ENCODE measurements at regions not wholly inside any gene's neighbourhood (a gene's known extent, or its start where the extent isn't known, plus 50 kb on each side); places are given as distances from the start of the nearest gene placed in this dataset.

DNA sequence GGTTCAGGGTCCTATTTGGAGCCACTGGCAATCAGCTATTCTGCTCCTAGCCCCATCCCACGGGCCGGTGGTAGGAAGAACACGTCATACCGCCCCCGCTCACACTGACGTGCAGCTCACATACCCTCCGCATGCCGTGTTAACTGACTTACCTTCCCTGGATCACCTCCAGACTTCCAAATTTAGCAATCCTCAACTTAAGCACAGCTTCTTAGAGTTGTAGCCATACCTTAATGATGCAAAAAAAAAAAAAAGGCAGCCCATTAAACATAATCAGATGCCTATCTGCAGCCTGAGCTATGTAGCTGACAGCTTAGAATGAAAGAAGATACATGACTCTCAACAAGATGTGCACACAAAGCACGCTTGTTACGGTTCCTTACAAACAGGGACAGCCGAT, 93.0 kb downstream of the IRX2 start:
- DNase-seq (ENCODE audit: low read depth in 2 of 2): no peak

DNA sequence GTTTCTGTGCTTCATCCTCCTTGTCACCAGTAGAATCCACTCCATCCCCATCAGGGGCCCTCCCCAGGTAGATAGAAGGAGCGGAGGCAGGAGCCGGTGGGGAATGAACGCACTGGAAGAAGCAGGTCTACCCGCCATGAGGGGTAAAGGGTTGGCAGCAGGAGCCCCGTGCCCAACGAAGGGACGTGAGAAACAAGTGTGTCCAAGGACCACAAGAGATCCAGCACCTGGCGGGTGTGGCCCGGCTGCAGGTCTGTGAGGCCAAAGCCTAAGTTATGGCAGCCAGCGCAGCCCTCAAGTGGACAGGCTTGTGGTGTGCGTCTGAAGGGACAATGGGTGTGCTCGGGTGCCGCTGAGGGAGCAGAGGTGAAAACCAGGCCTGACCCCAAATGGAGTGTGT, 94.3 kb downstream of the IRX2 start:
- no peak for DNase-seq (ENCODE audit: low read depth in 2 of 2)

DNA sequence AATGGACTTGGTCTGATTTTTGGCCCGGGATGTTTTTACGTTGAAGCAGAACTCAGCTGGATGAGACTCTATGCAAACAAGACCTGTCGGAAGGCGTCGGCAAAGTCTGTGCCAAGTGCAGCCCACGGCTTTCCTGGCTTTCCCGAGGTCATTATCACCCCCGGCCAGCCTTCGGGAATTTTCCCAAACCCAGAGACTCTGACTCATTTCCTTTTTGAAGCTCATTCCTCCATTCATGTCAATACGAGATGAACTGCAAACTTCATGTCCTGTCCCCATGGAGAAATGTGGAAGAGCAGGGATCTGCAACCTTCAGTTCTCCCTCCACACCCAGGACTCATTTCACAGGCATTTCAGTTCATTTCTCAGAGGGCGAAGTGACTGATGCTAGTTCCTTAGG, 95.3 kb downstream of the IRX2 start:
- no peak for DNase-seq (ENCODE audit: low read depth in 2 of 2)

DNA sequence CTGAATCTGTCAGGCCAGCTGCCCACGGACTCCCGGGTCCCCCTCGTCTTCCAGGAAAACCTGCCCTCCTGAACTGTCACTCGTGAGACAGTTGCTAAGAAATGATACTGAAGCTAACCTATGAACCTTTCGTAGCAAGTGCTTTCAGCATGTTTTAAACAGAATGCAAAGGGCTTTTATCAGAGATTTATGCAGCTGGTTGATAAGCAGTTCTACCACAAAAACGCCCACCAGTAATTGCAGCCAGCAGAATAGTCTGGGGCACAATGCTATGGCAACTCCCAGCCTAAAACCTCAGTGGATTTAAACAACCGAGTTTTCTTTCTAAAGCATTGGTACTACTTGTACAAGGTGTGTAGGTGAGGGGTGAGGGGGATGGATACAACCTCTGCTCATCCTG, 97.5 kb downstream of the IRX2 start:
- no peak for DNase-seq (ENCODE audit: low read depth in 2 of 2)

DNA sequence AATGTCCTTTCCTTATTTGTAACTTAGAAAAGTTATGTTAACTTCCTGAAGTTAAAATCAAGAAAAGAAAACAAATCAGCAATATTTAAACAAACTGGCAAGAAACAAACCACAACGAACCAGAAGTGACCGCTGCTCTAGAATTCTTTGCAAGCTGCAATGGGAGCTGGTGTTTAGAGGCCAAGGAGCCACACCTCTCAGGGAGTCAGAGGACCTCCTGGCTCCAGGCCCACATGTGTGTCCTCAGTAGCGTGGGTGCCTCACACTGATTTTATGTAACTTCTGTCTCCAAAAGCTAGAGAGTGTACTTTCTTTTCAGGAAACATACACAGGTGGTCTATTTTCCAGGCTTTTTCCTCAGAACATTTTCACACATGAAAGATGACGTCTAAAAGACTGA, 100.4 kb downstream of the IRX2 start:
- no peak for DNase-seq (ENCODE audit: low read depth in 2 of 2)

DNA sequence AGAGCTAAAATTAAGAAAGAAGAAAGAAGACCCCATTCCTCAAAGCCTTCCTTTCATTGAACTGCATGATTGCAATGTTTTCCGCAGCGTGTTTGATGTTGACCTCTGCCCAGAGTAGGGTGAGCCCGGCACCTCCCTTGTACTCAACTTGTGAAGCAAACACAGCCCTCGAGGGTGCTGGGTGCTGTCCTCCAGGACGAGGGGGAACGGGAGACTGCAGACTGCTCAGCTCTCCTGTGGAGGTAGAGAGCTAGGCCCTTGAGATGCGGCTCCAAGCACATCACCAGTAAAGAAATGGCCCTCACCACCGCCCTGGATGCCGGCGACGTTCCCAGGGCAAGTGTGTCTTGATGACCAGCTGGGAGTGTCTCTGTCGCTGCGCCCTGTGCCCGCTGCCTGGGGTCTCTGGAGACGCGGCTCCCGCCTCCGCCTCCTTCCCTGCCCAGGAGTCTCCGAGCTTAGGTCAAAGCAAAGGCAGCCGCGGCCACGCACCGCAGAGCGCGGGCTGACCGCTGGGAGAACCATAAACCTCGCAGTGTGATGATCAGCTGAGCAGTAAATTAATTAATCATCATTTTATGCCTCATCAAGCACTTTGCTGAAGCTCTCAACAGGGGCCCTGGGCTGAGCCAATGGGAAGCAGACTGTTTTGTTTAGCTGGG, 108.7 kb downstream of the IRX2 start:
- no peak for DNase-seq (ENCODE audit: low read depth in 2 of 2)

DNA sequence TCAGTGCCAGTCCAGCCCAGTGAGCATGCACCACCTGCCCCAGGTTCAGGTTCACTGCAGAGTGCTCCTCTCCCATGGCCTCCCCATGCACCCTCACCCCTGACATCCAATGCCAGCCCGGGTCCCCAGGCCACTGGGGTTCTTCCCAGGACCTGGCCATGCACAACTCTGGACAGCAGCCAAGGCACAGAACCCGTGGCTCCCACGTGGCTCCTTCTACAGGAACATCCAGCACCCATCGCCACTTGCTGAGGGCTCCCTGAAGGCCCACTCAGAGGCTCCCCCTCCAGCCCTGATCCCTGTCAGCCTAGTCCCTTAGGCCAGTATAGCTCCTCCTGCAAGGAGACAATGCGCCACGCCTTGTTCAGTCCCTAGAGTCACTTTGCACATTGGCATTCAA, 110.8 kb downstream of the IRX2 start:
- DNase-seq (ENCODE audit: low read depth in 2 of 2): no peak

DNA sequence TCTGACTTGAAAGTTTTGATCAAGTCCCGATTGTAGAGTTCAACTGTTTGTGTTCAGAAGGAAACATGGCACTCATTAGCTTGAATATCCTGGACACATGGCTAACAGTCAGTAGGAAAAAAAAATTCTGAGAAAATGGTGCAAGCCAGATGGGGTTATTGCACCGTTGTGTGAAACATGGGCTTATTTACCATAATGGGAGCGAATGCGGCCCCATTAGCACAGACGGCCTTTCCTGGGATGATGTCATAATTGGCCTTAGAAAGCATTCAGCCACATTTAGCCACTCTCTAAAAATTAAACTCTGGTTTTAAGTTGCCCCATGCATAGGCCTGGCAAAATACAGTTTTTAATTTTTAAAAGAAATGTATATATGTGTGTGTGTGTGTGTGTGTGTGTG, 112.1 kb downstream of the IRX2 start:
- DNase-seq (ENCODE audit: low read depth in 2 of 2): no peak

DNA sequence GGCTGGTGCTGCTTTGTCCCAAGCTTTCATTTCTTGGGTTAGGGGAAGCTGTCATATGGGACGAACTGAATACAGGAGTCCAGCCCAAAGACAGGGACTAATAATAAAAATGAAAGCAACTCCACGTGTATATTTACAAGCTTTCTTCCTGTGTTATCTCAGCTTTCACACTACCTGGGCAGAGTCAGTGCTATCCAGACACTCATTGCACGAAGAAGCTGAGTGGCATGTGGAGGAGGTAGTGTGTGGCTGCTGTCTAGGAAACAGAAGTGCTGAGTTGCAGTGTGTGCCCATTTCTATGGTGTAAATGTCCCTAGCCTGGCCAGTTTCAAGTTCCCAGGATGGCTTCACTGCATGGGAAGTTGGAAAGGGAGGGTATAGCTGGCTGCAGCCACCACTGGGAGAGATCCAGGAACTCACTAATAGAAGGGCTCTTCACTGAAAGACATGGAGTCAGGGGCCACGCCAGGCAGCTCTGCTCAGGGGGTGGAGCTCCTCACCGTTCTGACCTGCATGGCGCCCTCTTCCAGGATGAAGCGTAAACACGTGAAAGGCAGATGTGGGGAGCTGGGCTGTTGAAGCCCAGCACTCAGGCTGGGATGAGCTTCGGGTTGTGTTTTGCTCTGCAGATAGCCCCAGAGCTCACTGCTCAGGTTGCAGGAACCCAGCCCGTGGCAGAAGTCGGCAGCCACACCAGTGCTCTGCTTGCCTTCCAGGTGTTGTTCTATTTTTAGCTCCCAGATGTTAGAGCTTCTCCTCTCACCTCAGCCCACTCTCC, 116.9 kb downstream of the IRX2 start:
- no peak for DNase-seq (ENCODE audit: low read depth in 2 of 2)

DNA sequence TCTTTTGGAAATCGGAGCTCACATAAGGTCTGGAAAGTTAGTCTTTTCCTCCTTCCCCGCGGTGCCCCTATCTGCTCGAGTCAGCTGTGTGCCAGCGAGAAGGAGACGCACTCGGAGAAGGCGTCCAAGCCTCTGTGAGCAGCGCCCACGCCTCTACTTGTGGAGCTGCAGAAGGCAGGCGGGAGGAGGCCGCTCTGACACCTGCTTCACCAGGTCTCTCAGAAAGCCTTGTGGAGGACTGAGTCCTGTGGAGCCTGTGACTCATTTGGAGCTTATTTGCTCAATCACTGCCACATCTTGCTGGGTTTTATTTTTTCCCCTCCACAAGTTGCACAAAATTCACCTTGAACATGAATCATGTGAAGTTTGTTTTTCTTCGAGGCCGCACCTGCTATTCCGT, 117.5 kb downstream of the IRX2 start:
- no peak for DNase-seq (ENCODE audit: low read depth in 2 of 2)

DNA sequence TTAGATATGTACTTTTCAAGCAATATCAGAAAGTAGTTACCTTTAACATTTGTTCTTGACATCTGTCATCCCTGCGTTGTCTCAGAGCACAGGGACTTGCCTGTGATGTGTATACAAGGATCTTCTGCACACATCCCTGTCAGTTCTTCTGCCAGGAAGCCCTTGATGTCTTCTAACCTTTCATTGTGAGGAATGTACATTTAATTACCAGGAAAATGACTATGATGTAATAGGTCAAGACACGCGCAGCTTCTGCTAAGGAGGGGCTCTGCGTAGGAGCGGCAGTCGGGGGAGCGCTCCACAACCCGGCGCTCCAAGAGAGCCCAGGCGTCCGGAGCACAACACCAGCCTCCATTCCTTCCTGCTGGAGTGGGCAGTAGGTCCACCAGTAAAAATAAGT, 119.7 kb downstream of the IRX2 start:
- no peak for DNase-seq (ENCODE audit: low read depth in 2 of 2)

DNA sequence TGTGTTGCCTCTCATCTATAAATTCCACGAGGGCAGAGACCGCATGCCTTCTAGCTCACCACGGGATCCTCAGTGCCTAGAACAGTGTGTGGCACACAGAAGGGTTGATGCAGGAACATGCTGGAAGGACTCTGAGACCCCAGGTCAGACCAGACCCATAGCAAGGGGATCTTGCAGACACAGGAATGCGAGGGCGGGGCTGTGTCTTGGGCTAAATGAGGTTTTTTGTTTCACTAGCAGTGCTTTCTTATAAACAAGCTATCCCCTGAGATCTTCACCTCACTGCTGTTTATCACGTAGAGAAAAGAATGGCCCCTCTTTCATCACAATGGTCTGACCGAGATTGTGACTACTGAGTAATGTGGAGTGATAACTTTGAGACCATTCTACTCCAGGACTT, 122.4 kb downstream of the IRX2 start:
- no peak for DNase-seq (ENCODE audit: low read depth in 2 of 2)

DNA sequence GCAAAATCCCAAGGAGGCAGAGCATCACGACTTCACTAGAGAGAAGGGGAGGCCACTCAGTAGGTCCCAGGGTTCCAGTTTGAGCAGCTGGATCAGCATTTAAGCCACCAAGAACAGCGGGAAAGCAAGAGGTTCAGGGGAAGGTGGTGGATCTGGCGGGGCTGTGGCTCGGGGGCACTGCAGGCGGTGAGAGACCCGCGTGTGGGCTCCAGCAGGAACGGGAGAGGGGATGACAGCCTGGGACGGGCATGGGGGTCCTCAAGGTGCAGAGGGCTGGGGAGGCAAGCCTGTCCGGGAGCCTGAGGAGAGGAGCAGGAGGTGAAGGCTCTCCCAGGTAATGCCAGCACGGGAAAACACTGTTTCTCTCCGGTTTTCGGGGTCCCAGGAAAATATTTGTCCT, 123.6 kb downstream of the IRX2 start:
- no peak for DNase-seq (ENCODE audit: low read depth in 2 of 2)

DNA sequence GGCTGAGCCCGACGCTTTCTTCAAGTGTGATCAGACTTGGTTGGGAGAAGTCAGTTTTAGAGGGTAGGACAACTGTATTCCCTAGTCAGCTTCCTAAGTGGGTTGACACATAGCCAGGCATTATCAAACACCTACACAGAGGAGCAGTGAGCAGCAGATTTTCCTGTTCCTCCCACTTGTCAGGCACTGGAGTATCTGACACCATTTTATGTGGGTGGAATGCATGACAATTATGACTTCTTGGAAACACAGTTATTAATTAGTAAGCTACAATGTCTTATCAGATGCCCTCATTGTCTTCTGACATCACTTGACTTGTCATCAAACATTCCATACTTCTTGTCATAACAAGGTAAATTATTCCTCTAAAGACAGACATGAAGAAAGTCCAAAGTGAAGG, 124.9 kb downstream of the IRX2 start:
- DNase-seq (ENCODE audit: low read depth in 2 of 2): no peak

DNA sequence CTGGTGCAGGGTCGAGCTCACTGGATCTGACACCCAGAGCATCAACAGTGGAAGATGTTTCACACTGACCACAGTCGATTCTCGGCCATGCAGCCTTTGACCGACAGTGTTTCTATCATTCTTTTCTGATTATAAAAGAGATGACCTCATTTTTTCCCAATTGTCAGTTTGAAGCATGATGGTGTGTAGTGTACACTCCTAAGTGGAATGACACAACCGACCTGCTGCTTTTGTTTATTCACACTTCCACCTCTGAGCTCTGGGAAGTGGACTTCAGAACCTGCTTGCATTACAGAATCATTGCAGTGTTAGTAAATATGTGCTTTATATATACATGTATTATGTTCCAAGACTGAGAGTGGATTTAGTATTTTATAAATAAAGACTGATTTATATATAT, 128.6 kb downstream of the IRX2 start:
- no peak for DNase-seq (ENCODE audit: low read depth in 2 of 2)

DNA sequence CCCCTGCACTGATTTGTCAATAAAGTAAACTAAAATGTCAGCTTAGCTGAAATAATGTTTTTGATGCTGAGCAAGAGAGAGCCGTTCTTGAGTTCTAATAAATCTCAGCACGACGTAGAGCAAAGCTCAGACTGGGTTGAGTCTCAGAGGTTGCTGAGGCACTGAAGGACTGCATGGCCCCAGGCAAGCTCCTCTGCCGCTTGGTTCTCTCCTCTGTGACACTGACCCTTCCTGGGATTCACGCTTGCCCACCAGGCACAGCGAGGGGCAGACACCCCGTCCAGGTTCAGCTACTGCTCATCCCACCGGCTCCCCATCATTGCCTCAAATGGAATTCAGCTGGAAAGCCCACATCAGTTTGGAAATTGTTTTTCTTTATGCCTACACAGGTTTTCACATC, 129.8 kb downstream of the IRX2 start:
- no peak for DNase-seq (ENCODE audit: low read depth in 2 of 2)

DNA sequence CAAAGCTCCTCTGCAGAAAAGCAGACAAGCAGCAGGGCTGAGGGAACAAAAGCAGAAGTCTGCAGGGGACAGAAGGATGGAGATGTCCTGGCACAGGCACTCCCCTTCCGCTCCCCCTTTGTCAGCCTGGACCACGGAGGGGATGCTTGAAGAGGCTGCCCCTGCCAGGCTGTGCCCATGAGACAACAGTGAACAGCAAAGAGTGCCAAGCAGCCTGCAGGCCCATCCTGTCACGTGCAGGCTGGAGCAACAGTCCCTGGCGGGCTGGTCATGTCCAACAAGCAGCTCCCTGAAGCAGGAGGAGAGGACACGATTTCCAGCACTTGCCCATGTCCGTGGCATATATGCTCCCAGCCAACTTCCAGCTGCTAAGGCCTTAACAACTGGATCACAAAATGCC, 132.3 kb downstream of the IRX2 start:
- no peak for DNase-seq (ENCODE audit: low read depth in 2 of 2)

DNA sequence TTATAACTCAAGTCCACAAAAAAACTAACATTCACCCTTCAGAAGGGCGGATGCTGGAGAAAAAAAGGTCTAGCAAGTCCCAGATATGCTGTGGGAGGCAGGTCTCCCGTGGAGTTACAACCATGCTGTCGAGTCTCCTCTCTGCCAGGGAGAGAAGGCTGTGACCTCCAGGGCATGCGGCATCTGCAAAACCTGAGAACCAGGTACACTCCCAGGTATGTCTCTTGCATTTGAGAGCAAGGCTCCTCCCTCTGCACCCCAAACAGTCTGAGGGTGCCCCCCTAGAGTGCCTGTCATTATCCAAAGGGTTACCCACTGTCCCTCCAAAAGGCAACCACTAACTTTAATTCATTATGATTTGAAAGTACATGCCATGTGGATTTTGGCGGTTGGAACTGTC, 134.0 kb downstream of the IRX2 start:
- no peak for DNase-seq (ENCODE audit: low read depth in 2 of 2)

DNA sequence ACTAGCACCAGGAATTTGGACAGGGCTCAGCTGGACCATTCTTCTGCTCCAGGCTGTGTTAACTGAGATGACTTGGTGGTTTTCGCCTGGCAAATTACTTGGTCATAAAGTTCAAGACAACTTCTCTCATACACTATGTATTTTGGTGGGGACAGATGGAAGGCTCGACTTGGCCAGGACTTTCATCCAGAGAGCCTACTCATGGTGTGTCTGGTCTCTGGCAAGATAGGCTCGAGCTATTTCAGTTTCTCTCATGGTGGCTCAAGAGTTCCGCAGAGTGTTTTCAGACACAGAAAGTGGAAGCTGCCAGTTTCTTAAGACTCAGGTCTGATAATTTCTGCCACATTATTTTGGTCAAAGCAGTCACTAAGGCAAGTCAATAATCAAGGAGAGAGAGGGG, 135.6 kb downstream of the IRX2 start:
- no peak for DNase-seq (ENCODE audit: low read depth in 2 of 2)

DNA sequence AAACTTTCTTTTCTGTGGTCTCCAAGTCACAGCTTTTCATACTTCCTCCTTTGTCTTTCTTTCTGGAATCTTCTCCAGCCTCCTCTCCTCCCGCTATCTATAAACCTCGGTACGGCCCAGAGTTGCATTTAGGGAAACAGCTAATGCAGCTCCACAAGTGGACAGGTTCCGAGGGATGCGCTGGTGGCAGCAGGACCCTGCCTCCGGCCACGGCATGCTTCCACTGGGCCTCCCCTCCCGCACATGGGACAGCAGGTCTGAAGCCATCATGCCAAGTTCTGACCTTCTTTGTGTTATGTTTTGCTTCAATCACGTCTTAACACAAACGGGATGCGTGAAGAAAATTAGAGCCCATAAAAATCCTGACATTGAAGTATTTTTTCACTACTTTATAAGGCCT, 136.9 kb downstream of the IRX2 start:
- DNase-seq (ENCODE audit: low read depth in 2 of 2): no peak

DNA sequence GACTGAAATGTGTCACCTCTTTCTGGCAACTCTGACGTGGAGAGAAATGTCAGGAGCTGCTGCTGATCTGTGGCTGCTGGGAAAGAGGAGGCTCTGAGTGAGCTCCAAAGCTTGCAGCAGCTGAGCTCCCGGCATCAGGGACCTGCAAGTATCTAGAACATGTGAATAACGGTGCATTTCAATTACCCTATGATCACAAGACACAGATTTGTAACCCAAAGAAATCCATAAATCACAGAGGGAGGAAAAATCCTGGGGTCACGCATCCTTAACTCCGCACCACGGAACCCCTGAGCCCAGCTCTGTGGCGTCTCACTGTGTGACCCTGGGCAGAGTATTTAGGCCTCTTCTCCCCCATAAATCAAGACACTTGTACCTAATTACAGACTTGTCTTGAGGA, 139.8 kb downstream of the IRX2 start:
- no peak for DNase-seq (ENCODE audit: low read depth in 2 of 2)

DNA sequence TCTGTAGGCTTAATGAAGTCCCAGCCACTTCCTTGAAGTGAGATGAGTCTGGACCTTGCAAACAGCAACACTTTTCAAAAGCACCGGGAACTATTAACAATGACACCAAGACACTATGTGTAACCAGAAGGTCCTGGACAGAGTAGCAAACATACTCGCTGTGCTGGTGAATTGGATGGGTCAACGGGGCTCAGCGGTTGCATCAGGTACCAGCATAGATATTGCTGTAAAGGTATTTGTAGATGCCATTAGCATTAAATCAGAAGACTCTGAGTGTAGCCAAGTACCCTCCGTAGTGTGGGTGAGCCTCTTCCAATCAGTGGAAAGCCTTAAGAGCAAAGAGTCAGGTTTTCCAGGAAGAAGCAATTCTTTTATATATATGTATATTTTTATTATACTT, 140.5 kb downstream of the IRX2 start:
- no peak for DNase-seq (ENCODE audit: low read depth in 2 of 2)

DNA sequence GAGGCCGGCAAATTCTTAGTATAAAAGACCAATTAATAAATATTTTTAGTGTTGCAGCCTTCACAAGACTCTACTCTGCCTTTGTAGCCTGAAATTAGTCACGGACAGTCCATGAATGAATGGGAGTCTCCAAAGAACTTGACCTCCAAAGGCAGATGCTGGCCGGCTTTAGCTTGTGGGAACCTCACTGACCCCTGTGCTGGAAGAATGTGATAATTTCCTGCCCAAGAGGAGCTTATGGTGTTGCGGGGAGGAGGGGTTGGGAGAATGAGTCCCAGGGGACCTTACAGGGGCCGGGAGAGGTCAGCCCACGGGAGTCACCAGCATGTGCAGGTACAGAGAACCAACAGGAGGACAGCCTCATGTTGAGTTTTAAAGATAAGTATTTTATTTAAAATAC, 143.1 kb downstream of the IRX2 start:
- DNase-seq (ENCODE audit: low read depth in 2 of 2): no peak

DNA sequence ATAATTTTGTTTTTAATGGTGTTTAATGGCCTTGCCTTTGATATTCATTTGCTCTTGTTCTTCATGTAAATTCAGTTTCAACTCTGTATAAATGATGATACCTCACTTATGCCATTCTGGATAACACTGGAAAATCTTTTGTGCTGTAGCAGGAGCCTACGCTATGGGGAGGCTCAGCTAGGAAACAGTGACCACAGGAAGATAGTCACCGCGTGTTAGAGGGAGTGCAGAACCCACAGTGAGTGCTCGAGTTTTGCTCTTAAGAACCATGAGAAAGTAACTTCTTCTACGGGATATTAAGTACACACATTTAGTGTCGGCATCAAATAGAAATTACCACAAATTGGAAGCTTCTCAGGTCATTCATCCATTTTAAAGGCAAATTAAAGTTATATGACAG, 143.9 kb downstream of the IRX2 start:
- DNase-seq (ENCODE audit: low read depth in 2 of 2): no peak

All from dermis microvascular lymphatic vessel endothelial cell (primary cell).